PC-3 (cell line): ENCODE measurements at regions not wholly inside any gene's neighbourhood (a gene's known extent, or its start where the extent isn't known, plus 50 kb on each side); places are given as distances from the start of the nearest gene placed in this dataset.

ENCODE experiments used
- ATAC-seq: fragments of 200-7000 bp; cut with Tn5 transposase; 2 replicates; pipeline ENCODE4 v1.9.1; 2020; ENCODE audit warnings: mild to moderate bottlenecking, moderate library complexity
- BruUV-seq: library from RNA; stranded (reverse); fragments of 400-500 nt; replicated peaks from 2 replicates; lab custom pipeline; 2021; lab: Mats Ljungman, UMichigan
- CTCF ChIA-PET: fragments of 300-600 bp; sonication (Branson Sonifier 250); formaldehyde crosslinking; loops from one replicate; lab custom pipeline; 2022; ENCODE audit warnings: antibody characterized with exemption; lab: Charles Lee
- POLR2A ChIA-PET: fragments of 300-600 bp; sonication (Branson Sonifier 250); formaldehyde crosslinking; loops from one replicate; lab custom pipeline; 2022; ENCODE audit warnings: antibody characterized with exemption; ENCODE audit not compliant: unreplicated experiment; lab: Charles Lee
- DNase-seq: peaks from one replicate; pipeline ENCODE4 v3.0.0-alpha.2; 2015
- H2AFZ ChIP-seq: fragments of 300-600 bp; sonication (generic); 2 replicates; pipeline ENCODE4 v1.6.0; 2016; ENCODE audit warnings: antibody characterized with exemption, low read length
- H3F3A ChIP-seq: fragments of 300-600 bp; sonication (generic); one replicate; pipeline ENCODE4 v1.6.0; 2017; ENCODE audit warnings: antibody characterized with exemption, low read length, control low read depth, mild to moderate bottlenecking; ENCODE audit not compliant: unreplicated experiment
- H3K27ac ChIP-seq: fragments of 300-600 bp; sonication (generic); 2 replicates; pipeline ENCODE4 v1.5.1; 2016; ENCODE audit warnings: mild to moderate bottlenecking, low read length
- H3K27me3 ChIP-seq: fragments of 300-600 bp; sonication (generic); 2 replicates; pipeline ENCODE4 v1.6.1; 2016; ENCODE audit warnings: low read length, mixed read lengths
- H3K36me3 ChIP-seq: fragments of 300-600 bp; sonication (generic); 2 replicates; pipeline ENCODE4 v1.6.1; 2016; ENCODE audit warnings: low read depth, mixed run types, low read length, mixed read lengths
- H3K4me1 ChIP-seq: fragments of 300-600 bp; sonication (generic); 2 replicates; pipeline ENCODE4 v1.5.1; 2016; ENCODE audit warnings: low read length; ENCODE audit not compliant: insufficient read depth
- H3K4me2 ChIP-seq: fragments of 300-600 bp; sonication (generic); 2 replicates; pipeline ENCODE4 v1.6.0; 2016; ENCODE audit warnings: low read length
- H3K4me3 ChIP-seq: fragments of 300-600 bp; sonication (generic); 2 replicates; pipeline ENCODE4 v1.5.1; 2016; ENCODE audit warnings: mild to moderate bottlenecking, low read length, mixed read lengths
- H3K79me2 ChIP-seq: fragments of 300-600 bp; sonication (generic); 2 replicates; pipeline ENCODE4 v1.6.1; 2017; ENCODE audit warnings: low read length, mixed read lengths
- H3K9ac ChIP-seq: fragments of 300-600 bp; sonication (generic); 2 replicates; pipeline ENCODE4 v1.6.0; 2016; ENCODE audit warnings: mild to moderate bottlenecking, low read length
- H3K9me2 ChIP-seq: fragments of 300-600 bp; sonication (generic); replicated peaks from 2 replicates; pipeline ENCODE4 v1.6.1; 2016; ENCODE audit warnings: mixed run types, low read length, mixed read lengths
- H3K9me3 ChIP-seq: fragments of 300-600 bp; sonication (generic); 2 replicates; pipeline ENCODE4 v1.6.1; 2016; ENCODE audit warnings: low read length, mixed read lengths
- H4K20me1 ChIP-seq: fragments of 300-600 bp; sonication (generic); 2 replicates; pipeline ENCODE4 v1.6.1; 2016; ENCODE audit warnings: low read length, mixed read lengths
- EZH2 ChIP-seq: fragments of 300-600 bp; sonication (generic); IDR thresholded peaks from one replicate; pipeline ENCODE4 v1.6.1; 2017; ENCODE audit warnings: antibody characterized with exemption, mild to moderate bottlenecking, low read length; ENCODE audit not compliant: unreplicated experiment
- EZH2phosphoT487 ChIP-seq: fragments of 300-600 bp; sonication (generic); IDR thresholded peaks from 2 replicates; pipeline ENCODE4 v1.6.1; 2018; ENCODE audit warnings: mild to moderate bottlenecking, antibody characterized with exemption, low read length, borderline replicate concordance
- intact Hi-C: fragments of 100-400 bp; cut with micrococcal nuclease; formaldehyde crosslinking; loops from 2 replicates; pipeline ENCODE4 v1.9.0; 2023
- TF ChIP-seq, protein P1 (sequence below): fragments of 300-600 bp; sonication (generic); conservative IDR thresholded peaks from 2 replicates; pipeline ENCODE4 v1.5.1; 2017; ENCODE audit warnings: antibody characterized with exemption, low read depth, mild to moderate bottlenecking, low read length

DNA sequence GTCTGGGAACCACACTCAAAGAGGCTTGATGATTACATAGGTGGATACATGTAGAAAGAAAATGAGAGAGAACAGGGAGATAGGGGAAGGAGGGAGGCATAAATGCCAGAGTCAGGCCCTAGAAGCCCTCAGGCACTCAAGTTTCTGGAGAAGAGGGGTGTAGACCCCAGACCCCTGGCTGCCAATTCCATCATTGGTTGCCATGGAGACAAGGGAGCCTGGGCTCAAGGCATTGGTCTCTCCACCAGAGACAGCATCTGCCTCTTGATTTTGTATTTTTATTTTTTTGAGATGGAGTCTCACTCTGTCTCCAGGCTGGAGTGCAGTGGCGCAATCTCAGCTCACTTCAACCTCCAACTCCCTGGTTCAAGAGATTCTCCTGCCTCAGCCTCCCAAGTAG, 114.3 kb upstream of the GRIK3 start:
- H3K36me3 ChIP-seq = no peaks in the 10 kb centered on the region
- H3K4me1 ChIP-seq = no peaks in the 10 kb centered on the region
- peaks cover 12% of the 10 kb centered on the region for H3K27me3 ChIP-seq
- H3K4me3 ChIP-seq = no peak overlapping the region
- H2AFZ ChIP-seq = no peak overlapping the region
- no peaks in the 10 kb centered on the region for H3K9me3 ChIP-seq
- H3K4me2 ChIP-seq = no peak overlapping the region
- H3K27ac ChIP-seq = no peak overlapping the region
- intact Hi-C loops = no loop called here
- DNase-seq = no peak
- ChIA-PET POLR2A (no interaction called here), CTCF (no interaction called here)
- no TSS peak for BruUV-seq
- no peaks in the 10 kb centered on the region for H4K20me1 ChIP-seq
- TF ChIP-seq, protein P1, sequence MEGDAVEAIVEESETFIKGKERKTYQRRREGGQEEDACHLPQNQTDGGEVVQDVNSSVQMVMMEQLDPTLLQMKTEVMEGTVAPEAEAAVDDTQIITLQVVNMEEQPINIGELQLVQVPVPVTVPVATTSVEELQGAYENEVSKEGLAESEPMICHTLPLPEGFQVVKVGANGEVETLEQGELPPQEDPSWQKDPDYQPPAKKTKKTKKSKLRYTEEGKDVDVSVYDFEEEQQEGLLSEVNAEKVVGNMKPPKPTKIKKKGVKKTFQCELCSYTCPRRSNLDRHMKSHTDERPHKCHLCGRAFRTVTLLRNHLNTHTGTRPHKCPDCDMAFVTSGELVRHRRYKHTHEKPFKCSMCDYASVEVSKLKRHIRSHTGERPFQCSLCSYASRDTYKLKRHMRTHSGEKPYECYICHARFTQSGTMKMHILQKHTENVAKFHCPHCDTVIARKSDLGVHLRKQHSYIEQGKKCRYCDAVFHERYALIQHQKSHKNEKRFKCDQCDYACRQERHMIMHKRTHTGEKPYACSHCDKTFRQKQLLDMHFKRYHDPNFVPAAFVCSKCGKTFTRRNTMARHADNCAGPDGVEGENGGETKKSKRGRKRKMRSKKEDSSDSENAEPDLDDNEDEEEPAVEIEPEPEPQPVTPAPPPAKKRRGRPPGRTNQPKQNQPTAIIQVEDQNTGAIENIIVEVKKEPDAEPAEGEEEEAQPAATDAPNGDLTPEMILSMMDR = no peak
- TF ChIP-seq EZH2 = no peak
- no peak for TF ChIP-seq EZH2phosphoT487
- no peaks in the 10 kb centered on the region for H3K79me2 ChIP-seq
- H3F3A ChIP-seq = no peaks in the 10 kb centered on the region
- no peak overlapping the region for H3K9ac ChIP-seq
- no peaks in the 10 kb centered on the region for H3K9me2 ChIP-seq
- no peak for ATAC-seq

DNA sequence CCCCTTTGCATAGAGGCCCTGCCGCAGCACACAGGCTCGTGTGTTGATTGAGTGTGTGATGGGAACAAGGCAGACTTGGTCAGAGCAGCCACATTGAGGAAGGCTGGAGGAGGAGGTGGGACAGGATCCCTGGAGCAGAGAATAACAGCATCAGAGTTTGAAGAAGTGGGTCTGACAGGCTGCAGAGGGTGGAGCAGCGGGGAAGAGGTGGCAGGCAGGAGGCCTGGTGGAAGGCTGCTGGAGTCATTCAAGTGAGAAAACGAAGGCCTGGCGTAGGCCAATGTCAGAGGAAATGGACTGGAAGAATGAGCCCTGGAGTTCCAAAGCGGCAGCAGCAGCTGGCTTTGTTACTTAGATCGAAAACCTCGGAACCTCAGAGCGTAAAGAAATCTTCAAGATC, 115.0 kb upstream of the GRIK3 start:
- no TSS peak for BruUV-seq
- CTCF ChIA-PET = no interaction called here

DNA sequence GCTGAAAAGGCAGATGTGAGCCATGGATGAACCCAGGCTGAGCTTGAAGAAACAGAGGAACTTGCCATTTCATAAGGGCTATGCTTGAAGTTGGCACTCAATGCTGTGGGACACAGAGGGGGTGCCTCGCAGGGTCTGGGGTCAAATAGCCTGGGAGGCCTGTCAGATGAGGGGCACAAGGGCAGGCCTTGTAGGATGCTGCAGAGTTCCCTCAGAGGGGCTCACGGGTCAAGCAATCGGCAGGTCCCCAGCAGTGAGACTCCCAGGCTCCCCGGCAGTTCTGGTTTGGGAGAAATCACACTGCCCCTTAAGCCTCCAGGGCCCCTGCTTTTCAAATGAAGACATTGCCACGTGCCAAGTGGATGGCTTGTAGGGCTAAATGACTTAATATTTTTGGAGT, 116.7 kb upstream of the GRIK3 start:
- DNase-seq = no peak
- no peak for ATAC-seq
- Histone ChIP-seq H3K9ac (no peak overlapping the region), H3K4me2 (no peak overlapping the region), H3K9me3 (no peaks in the 10 kb centered on the region), H2AFZ (no peak overlapping the region), H3K36me3 (no peaks in the 10 kb centered on the region), H3K27me3 (peaks cover 12% of the 10 kb centered on the region), H3K27ac (no peak overlapping the region), H3F3A (no peaks in the 10 kb centered on the region), H4K20me1 (no peaks in the 10 kb centered on the region), H3K4me3 (no peak overlapping the region), H3K4me1 (no peaks in the 10 kb centered on the region), H3K9me2 (no peaks in the 10 kb centered on the region), H3K79me2 (no peaks in the 10 kb centered on the region)
- POLR2A ChIA-PET = no interaction called here
- CTCF ChIA-PET = no interaction called here
- intact Hi-C loops = no loop called here
- BruUV-seq = no TSS peak
- TF ChIP-seq EZH2 = no peak
- no peak for TF ChIP-seq EZH2phosphoT487
- TF ChIP-seq, protein P1 = no peak

More for the DNA sequence above, 115.0 kb upstream of the GRIK3 start:
- no peaks in the 10 kb centered on the region for H4K20me1 ChIP-seq
- H3K27me3 ChIP-seq = peaks cover 12% of the 10 kb centered on the region
- H3K9me2 ChIP-seq = no peaks in the 10 kb centered on the region
- no peaks in the 10 kb centered on the region for H3K9me3 ChIP-seq
- H3K36me3 ChIP-seq = no peaks in the 10 kb centered on the region
- DNase-seq (no peak), ATAC-seq (no peak)
- TF ChIP-seq EZH2phosphoT487 = no peak
- TF ChIP-seq, protein P1 = no peak
- no peak for TF ChIP-seq EZH2
- H3K4me3 ChIP-seq = no peak overlapping the region
- no peak overlapping the region for H3K4me2 ChIP-seq
- intact Hi-C loops = no loop called here
- H3F3A ChIP-seq = no peaks in the 10 kb centered on the region
- no peak overlapping the region for H2AFZ ChIP-seq
- H3K9ac ChIP-seq = no peak overlapping the region
- no peak overlapping the region for H3K27ac ChIP-seq
- H3K79me2 ChIP-seq = no peaks in the 10 kb centered on the region
- H3K4me1 ChIP-seq = no peaks in the 10 kb centered on the region
- POLR2A ChIA-PET = no interaction called here
